HG02571 (cell line): ENCODE measurements at regions not wholly inside any gene's neighbourhood (a gene's known extent, or its start where the extent isn't known, plus 50 kb on each side); places are given as distances from the start of the nearest gene placed in this dataset.
"Not testable (repeated sequence)": the region's sequence is repeated elsewhere in the genome, so short reads cannot be mapped to it uniquely, and the experiment has no call there.

Experiments used
- ATAC-seq: cut with Tn5 transposase; IDR thresholded peaks from one replicate; pipeline ENCODE4 v1.9.1; 2021; ENCODE audit warnings: mild to moderate bottlenecking, moderate library complexity; ENCODE audit not compliant: unreplicated experiment

GRCh38 chr7:124643311-124643811 lies 122.2 kb downstream of the GPR37 start:
- no peak for ATAC-seq

- ATAC-seq = no peak
These were observed 130.2 kb downstream of the GPR37 start for GRCh38 chr7:124635416-124635815.

GRCh38 chr7:124633740-124634139 lies 131.9 kb downstream of the GPR37 start:
- no peak for ATAC-seq

DNA sequence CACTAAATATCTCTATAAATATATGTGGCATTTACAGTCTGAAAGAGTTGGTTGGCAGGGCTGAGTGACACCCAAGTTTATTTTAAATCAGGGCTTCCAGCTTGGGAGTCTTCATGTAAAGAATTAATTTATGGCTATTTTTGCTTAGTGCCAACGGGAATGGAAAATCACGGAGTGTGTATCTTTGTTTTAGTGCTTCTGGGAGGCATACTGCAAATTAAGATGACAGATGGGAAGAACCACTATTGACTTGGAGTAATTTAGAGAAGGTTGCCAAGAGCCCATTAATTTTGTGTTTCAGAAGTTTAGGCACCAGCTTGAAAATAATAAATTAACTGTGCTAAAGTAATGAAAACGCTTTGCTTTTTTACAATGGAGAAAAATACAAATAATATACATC lies 135.2 kb downstream of the GPR37 start:
- ATAC-seq = no peak

GRCh38 chr7:124618871-124619270 lies 146.7 kb downstream of the GPR37 start:
- ATAC-seq = no peak

GRCh38 chr7:124618051-124618450 lies 147.5 kb downstream of the GPR37 start:
- not testable (repeated sequence) for ATAC-seq

- ATAC-seq = no peak
These were observed 162.5 kb downstream of the GPR37 start for GRCh38 chr7:124603066-124603465.

DNA sequence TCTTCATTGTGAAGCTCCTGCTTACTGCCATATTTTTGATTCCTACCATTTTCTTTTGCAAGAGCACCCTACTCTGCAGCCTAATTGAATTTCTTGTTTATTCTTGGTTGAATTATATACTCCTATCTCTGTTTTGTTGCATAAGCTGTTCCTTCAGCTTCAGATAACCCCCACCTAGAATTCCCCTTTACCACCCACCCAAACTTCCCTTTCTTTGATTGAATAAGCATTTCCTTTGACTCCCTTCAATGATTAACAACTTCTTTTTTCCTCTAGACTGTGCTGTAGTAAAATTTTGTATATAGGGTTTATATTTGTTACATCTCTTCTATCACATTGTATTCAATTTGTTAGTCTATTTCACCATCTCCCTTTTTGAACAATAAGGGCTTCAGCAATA lies 168.1 kb downstream of the GPR37 start:
- no peak for ATAC-seq

DNA sequence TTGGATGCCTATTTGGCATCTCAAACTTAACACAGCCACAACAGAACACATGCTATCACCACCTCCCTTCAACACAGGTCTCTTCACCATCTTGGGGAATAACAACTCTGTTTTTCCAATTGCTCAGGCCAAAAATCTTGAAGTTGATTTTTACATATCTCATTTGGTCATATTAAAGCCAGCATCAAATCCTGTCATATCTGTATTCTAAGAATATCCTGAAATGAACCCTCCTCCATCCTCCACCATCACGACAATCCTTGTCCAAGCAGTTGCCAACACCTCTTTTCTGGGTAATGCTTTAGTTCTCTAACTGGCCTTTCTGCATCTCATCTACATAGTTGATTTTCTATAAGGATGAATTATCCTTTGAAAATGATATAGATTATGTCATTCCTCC lies 168.7 kb downstream of the GPR37 start:
- ATAC-seq = no peak

- no peak for ATAC-seq
These were observed 174.8 kb downstream of the GPR37 start for GRCh38 chr7:124590814-124591213.

- ATAC-seq = no peak
These were observed 188.3 kb downstream of the GPR37 start for GRCh38 chr7:124577256-124577655.

GRCh38 chr7:124575176-124575575 lies 190.4 kb downstream of the GPR37 start:
- ATAC-seq = no peak

DNA sequence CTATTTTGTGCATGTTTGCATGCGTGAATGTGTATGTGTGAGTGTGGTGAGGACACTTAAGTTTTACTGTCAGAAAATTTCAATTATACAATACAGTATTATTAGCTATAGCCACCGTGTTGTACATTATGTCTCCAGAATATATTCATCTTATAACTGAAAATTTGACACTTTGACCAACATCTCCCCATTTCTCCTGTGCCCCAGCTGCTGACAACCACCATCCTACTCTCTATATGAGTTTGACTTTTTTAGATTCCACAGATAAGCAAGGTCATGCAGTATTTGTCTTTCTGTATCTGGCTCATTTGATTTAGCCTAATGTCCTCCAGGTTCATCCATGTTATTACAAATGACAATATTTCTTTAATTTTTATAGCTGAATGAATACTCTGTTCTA lies 195.0 kb downstream of the GPR37 start:
- ATAC-seq = no peak

GRCh38 chr7:124566583-124566982 lies 199.0 kb downstream of the GPR37 start:
- ATAC-seq = no peak

DNA sequence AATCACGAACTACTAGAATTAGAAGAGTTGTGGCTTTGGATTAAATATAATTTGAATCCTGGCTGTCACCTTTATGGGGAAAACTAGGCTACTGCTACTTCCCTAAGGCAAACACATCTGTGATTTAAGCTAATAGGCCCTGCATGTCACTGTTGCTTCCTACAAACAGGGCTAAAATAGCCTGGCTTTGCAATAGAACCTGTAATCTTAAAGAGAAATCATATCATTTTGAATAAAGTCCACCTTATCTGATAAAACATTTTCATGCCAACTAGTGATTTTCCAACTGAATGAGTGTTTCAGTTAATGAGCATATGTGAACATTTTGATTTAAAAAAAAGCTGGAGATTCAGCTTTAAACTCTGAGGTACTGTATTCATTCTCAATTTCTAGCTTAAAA lies 208.0 kb downstream of the GPR37 start:
- ATAC-seq = no peak

DNA sequence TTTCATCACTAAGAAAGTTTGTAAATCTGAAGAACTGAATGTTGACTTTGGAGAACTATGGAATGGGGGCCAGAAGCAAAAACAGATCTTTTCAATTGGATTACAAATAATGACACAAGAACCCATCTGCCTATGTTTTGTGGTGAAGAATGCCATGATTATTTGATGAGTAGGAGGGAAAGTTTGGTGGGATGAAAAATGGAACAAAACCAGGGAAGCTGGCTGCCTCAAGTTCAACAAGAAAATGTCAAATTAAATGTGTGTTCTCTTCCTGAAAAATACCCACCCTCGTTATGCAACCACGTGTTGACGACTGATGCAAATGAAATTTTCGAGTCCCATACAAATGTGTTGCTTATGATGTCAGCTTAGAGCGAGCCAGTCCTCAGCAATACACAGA lies 208.5 kb downstream of the GPR37 start:
- no peak for ATAC-seq

GRCh38 chr7:124553502-124553901 lies 212.1 kb downstream of the GPR37 start:
- ATAC-seq = no peak

DNA sequence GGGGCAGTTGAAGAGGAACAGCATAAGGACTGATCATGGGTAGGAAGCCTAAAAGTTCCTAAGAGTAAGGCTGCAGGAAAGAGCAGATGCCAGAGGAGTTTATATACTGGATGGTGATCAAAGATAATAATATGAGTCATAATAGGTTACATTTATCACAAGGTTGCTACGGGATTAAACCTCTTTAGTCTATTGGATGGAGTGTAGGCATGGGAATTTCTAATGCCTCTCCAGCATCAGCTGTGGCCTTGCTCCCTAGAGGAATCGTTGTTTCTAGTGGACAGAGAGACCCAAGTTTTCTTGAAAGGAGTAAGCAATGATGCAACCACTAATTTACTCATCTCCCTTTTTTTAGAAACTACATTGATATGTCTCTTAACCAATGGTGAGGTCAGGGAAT lies 213.4 kb downstream of the GPR37 start:
- no peak for ATAC-seq

DNA sequence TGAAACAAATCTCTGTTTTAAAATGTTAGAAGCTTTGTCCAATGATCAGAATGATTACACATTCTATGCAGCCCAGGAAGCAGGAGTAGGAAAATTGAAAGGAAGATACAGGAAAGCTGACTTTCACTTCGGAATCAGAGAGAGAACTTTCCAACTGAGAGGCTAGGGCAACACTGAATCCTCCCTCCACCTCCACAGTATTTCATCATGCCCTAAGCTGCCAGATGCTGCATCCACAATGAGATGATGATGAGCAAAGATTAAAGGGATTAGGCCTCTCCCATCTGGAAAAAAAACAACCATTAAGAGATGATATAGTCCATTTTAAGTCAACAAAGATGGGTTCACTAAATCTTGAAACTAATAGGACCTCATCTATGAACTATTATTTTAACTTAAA lies 215.6 kb downstream of the GPR37 start:
- ATAC-seq = no peak

DNA sequence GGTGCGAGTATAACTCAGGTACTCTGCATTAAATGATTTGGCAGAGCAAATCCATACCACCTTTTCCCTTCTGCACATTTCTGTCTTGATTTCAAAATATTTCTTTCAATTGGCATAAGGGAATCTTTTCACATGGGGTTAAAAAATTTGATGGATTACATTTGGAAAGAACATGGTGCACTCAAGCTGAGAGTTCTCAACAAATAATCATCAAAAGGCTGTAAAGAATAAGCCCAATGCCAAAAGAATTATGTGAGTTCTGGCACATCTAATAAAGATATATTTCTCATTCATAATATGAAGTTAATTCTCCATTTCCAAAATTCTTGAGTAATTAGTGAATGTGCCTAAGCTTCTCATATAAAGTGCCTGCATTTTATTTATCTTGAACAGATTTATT lies 223.1 kb downstream of the GPR37 start:
- ATAC-seq = no peak

GRCh38 chr7:124536156-124536762 lies 229.3 kb downstream of the GPR37 start:
- no peak for ATAC-seq

- no peak for ATAC-seq
These were observed 233.4 kb downstream of the GPR37 start for GRCh38 chr7:124532166-124532565.

DNA sequence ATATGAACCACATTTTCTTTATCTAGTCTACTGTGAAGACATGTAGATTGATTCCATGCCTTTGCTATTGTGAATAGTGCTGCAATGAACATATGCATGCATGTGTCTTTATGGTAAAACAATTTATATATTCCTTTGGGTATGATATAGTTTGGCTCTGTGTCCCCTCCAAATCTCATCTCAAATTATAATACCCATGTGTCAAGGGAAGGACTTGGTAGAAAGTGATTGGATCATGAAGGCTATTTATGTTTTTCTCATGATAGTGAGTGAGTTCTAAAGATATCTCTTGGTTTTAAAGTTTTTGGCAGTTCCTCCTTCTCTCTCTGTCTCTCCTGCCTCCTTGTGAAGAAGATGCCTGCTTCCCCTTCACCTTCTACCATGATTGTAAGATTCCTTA lies 248.7 kb downstream of the GPR37 start:
- ATAC-seq = no peak
